Activated naive CD8-positive, alpha-beta T cell treated with anti-CD3 and anti-CD28 coated beads for 36 hours (primary cell): ENCODE measurements at regions not wholly inside any gene's neighbourhood (a gene's known extent, or its start where the extent isn't known, plus 50 kb on each side); places are given as distances from the start of the nearest gene placed in this dataset.

ENCODE experiments used
- DNase-seq: peaks from one replicate; pipeline ENCODE4 v3.0.0; 2021
- H3K27ac Mint-ChIP-seq: one replicate; pipeline ENCODE4 v1.8.0; 2022; ENCODE audit warnings: mild to moderate bottlenecking, moderate library complexity, mixed read lengths
- H3K27me3 Mint-ChIP-seq: one replicate; pipeline ENCODE4 v1.8.0; 2022; ENCODE audit warnings: mild to moderate bottlenecking, mixed read lengths
- H3K36me3 Mint-ChIP-seq: one replicate; pipeline ENCODE4 v1.8.0; 2021; ENCODE audit warnings: mild to moderate bottlenecking, mixed read lengths
- H3K4me1 Mint-ChIP-seq: one replicate; pipeline ENCODE4 v1.8.0; 2021; ENCODE audit warnings: mixed read lengths
- H3K4me3 Mint-ChIP-seq: one replicate; pipeline ENCODE4 v1.8.0; 2022; ENCODE audit warnings: mild to moderate bottlenecking, moderate library complexity, mixed read lengths
- H3K9me3 Mint-ChIP-seq: one replicate; pipeline ENCODE4 v1.8.0; 2022; ENCODE audit warnings: mixed read lengths

DNA sequence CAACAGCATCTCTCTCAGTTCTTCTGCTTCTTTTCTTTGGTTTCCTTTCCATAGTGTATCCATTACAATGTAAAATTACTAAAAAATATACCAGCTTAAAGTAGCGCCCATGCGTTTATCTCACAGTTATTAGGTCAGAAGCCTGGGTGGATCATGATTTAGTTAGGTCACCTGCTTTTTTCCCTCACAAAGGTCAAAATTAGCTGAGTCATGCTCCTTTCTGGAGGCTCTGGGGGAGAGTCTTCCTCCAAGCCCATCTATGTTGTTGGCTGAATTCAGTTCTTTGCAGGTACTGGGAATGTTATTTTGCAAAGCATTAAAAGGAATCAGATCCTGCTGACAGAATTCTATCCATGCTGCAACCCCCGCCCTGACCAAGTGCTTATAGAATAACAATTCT is 101.6 kb upstream of the TMEM132C start:
- Mint-ChIP-seq H3K9me3 (peaks cover 2% of the 10 kb centered on the region), H3K27me3 (no peaks in the 10 kb centered on the region), H3K4me1 (no peaks in the 10 kb centered on the region), H3K4me3 (no peak overlapping the region), H3K36me3 (no peaks in the 10 kb centered on the region), H3K27ac (no peak overlapping the region)
- DNase-seq: no peak

GRCh38 chr12:128168273-128168672 is 98.7 kb upstream of the TMEM132C start:
- H3K4me3 Mint-ChIP-seq: no peak overlapping the region
- H3K27ac Mint-ChIP-seq: no peak overlapping the region
- DNase-seq: no peak
- H3K36me3 Mint-ChIP-seq: no peaks in the 10 kb centered on the region
- H3K4me1 Mint-ChIP-seq: no peaks in the 10 kb centered on the region
- H3K9me3 Mint-ChIP-seq: peaks cover 2% of the 10 kb centered on the region
- H3K27me3 Mint-ChIP-seq: no peaks in the 10 kb centered on the region

DNA sequence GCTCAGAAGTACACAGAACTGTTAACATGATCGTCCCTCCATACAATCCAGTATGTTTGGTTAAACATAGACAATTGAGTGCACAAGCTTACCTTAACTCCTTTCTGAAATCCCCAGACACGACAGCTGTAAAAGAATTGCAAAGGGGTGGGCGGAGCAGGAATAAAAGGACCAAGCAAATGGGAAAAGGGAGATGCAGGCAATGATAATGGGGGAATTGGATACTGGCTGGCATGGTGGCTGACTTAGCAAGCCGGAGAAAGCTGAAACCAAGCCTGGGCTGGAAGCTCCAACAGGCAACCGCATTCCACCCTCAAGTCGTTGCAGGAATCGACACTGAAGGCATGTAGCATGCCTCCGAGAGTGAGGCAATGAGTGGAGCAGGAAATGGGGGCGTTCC is 96.8 kb upstream of the TMEM132C start:
- Mint-ChIP-seq H3K4me3 (no peak overlapping the region), H3K4me1 (no peaks in the 10 kb centered on the region), H3K27ac (no peak overlapping the region), H3K9me3 (peaks cover 2% of the 10 kb centered on the region), H3K36me3 (no peaks in the 10 kb centered on the region), H3K27me3 (no peaks in the 10 kb centered on the region)
- no peak for DNase-seq

GRCh38 chr12:128178565-128178964 is 88.4 kb upstream of the TMEM132C start:
- Mint-ChIP-seq H3K9me3 (peaks cover 3% of the 10 kb centered on the region), H3K4me1 (no peaks in the 10 kb centered on the region), H3K27me3 (no peaks in the 10 kb centered on the region), H3K27ac (no peak overlapping the region), H3K36me3 (no peaks in the 10 kb centered on the region), H3K4me3 (no peak overlapping the region)
- no peak for DNase-seq

- H3K9me3 Mint-ChIP-seq: peaks cover 3% of the 10 kb centered on the region
- no peaks in the 10 kb centered on the region for H3K36me3 Mint-ChIP-seq
- no peak overlapping the region for H3K4me3 Mint-ChIP-seq
- no peak for DNase-seq
- no peak overlapping the region for H3K27ac Mint-ChIP-seq
- no peaks in the 10 kb centered on the region for H3K27me3 Mint-ChIP-seq
- no peaks in the 10 kb centered on the region for H3K4me1 Mint-ChIP-seq
Observed at GRCh38 chr12:128178966-128179365, 88.0 kb upstream of the TMEM132C start.

DNA sequence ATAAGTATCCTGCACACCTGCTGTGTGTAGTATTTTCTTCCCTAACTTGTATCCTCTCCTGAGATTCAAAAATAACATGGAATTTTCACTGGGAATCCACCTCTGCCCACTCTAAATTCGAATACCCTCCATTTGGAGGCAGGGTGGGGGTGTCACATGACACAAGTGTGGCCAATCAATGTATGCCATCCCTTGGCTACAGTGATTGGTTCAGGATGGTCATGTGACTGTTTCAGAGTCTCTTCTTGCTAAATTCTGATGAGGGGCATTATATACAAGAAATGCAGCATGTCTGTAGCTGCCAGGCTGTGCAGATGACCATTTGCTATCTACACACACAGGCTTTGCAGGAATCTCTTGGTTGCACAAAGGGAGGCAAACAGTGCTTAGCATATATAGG is 86.8 kb upstream of the TMEM132C start:
- DNase-seq: no peak
- Mint-ChIP-seq H3K4me3 (no peak overlapping the region), H3K27ac (no peak overlapping the region), H3K27me3 (no peaks in the 10 kb centered on the region), H3K4me1 (no peaks in the 10 kb centered on the region), H3K36me3 (no peaks in the 10 kb centered on the region), H3K9me3 (peaks cover 3% of the 10 kb centered on the region)

DNA sequence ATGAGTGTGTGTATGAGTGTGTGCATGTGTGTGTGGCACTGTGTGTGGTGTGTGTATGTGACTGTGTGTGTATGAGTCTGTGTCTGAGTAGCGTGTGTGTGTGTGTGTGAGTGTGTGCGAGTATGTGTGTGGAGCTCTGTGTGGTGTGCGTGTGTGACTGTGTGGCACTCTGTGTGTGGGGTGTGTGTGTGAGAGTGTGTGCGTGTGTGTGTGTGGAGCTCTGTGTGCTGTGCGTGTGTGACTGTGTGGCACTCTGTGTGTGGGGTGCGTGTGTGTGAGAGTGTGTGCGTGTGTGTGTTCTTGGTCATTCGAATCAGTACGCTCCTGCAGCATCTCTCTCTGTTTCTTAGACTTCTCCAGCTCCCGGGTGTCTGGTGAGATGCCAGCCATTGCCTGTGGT is 76.9 kb upstream of the TMEM132C start:
- Mint-ChIP-seq H3K9me3 (no peaks in the 10 kb centered on the region), H3K27ac (no peak overlapping the region), H3K4me1 (no peaks in the 10 kb centered on the region), H3K4me3 (no peak overlapping the region), H3K36me3 (no peaks in the 10 kb centered on the region), H3K27me3 (no peaks in the 10 kb centered on the region)
- DNase-seq: no peak

DNA sequence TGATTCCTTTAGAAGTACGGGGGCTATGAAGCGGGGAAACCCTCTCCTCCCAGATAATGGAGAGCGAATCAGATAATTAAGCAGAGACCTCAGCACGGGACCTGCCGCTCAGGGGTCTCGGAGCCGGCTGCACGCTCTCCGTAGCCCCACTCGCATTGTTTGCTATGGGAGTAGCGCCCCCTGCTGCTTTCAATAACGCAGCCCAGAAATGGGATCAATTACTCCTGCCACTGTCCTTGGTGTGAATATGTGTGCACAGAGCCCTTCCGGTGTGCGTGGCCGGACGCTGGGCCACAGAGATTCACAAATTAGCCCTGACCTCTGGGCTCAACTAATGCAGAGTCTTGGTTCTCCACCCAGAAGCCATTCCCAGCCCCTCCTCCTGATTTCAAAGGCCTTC is 76.4 kb upstream of the TMEM132C start:
- H3K27me3 Mint-ChIP-seq: no peaks in the 10 kb centered on the region
- H3K36me3 Mint-ChIP-seq: no peaks in the 10 kb centered on the region
- no peak overlapping the region for H3K27ac Mint-ChIP-seq
- H3K4me1 Mint-ChIP-seq: no peaks in the 10 kb centered on the region
- H3K9me3 Mint-ChIP-seq: no peaks in the 10 kb centered on the region
- no peak for DNase-seq
- H3K4me3 Mint-ChIP-seq: peak overlapping the region; percentile 44

GRCh38 chr12:128191380-128191779 is 75.6 kb upstream of the TMEM132C start:
- Mint-ChIP-seq H3K9me3 (no peaks in the 10 kb centered on the region), H3K4me1 (no peaks in the 10 kb centered on the region), H3K27ac (no peak overlapping the region), H3K27me3 (peaks cover 4% of the 10 kb centered on the region), H3K4me3 (no peak overlapping the region), H3K36me3 (no peaks in the 10 kb centered on the region)
- DNase-seq: no peak

DNA sequence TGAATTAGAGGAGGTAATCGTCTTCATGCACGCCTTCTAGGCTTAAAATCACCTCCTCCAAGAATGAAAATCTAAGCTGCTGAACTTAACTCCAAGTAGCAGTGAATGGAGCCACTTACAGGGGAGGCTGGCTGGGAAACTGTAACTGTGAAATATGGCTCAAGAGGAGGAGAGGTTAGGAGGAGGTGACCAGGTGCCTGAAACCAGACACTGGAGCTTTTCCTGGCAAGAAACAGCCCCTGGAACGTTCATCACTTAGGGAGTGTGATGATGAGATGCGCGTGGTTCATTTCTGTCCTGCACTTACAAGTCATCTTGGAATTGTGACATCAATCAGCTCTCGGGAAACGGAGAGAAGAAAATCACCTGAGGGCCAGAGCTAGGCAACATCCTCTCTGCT is 62.3 kb upstream of the TMEM132C start:
- no peaks in the 10 kb centered on the region for H3K27me3 Mint-ChIP-seq
- H3K27ac Mint-ChIP-seq: no peak overlapping the region
- no peaks in the 10 kb centered on the region for H3K4me1 Mint-ChIP-seq
- H3K36me3 Mint-ChIP-seq: no peaks in the 10 kb centered on the region
- H3K4me3 Mint-ChIP-seq: no peak overlapping the region
- DNase-seq: no peak
- peaks cover 10% of the 10 kb centered on the region for H3K9me3 Mint-ChIP-seq

- no peak for DNase-seq
- Mint-ChIP-seq H3K27me3 (no peaks in the 10 kb centered on the region), H3K27ac (no peak overlapping the region), H3K36me3 (no peaks in the 10 kb centered on the region), H3K9me3 (peaks cover 8% of the 10 kb centered on the region), H3K4me1 (no peaks in the 10 kb centered on the region), H3K4me3 (no peak overlapping the region)
Observed at GRCh38 chr12:128205145-128205544, 61.8 kb upstream of the TMEM132C start.

GRCh38 chr12:128205758-128206157 is 61.2 kb upstream of the TMEM132C start:
- no peaks in the 10 kb centered on the region for H3K27me3 Mint-ChIP-seq
- peaks cover 4% of the 10 kb centered on the region for H3K9me3 Mint-ChIP-seq
- H3K27ac Mint-ChIP-seq: no peak overlapping the region
- H3K4me3 Mint-ChIP-seq: no peak overlapping the region
- no peaks in the 10 kb centered on the region for H3K36me3 Mint-ChIP-seq
- no peaks in the 10 kb centered on the region for H3K4me1 Mint-ChIP-seq
- DNase-seq: no peak
